Erythroblast (primary cell): ENCODE measurements at regions not wholly inside any gene's neighbourhood (a gene's known extent, or its start where the extent isn't known, plus 50 kb on each side); places are given as distances from the start of the nearest gene placed in this dataset.

Experiments used
- GATA1 ChIP-seq: IDR thresholded peaks from 2 replicates; pipeline ENCODE4 v1.6.1; 2011; ENCODE audit warnings: low read depth, mild to moderate bottlenecking, control low read depth, low read length, moderate library complexity
- POLR2A ChIP-seq: IDR thresholded peaks from 2 replicates; pipeline ENCODE4 v1.6.1; 2011; ENCODE audit warnings: mild to moderate bottlenecking, low read length

DNA sequence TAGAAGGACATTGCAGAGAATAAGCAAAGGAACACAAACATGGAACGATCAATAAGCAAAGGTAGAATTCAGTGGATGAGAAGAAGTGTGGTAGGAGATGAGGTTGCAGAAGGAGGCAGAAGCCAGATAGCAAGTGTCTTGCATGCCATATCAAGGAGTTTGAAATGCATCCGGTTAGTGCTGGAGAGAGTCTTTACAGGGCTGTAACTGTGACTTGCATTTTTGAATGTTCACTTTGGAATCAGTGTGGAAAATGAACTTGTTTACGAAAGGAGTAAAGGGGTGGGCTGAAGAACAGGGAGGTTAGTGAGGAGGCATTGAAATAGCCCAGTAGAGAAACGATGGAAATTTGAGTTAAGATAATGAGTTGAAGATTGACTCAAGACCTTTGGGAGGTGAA, 90.7 kb upstream of the MBNL2 start:
- no peak for TF ChIP-seq POLR2A
- no peak for TF ChIP-seq GATA1
